Fibroblast of lung (primary cell): ENCODE measurements at regions not wholly inside any gene's neighbourhood (a gene's known extent, or its start where the extent isn't known, plus 50 kb on each side); places are given as distances from the start of the nearest gene placed in this dataset.

Experiments
- EZH2 ChIP-seq: IDR thresholded peaks from 2 replicates; pipeline ENCODE4 v1.5.1; 2012; ENCODE audit warnings: low read length, control low read depth, mild to moderate bottlenecking; ENCODE audit errors: missing control alignments
- TF ChIP-seq, protein P1 (sequence below), 2 donors: IDR thresholded peaks in 1 of 2; conservative IDR thresholded peaks in 1 of 2; 1 replicate in 1 of 2; 2 replicates in 1 of 2; pipeline ENCODE4 v1.5.1; 2011 to 2012; ENCODE audit warnings: low read length in 2 of 2, control low read depth in 1 of 2, inconsistent platforms in 1 of 2, low read depth in 1 of 2, mild to moderate bottlenecking in 1 of 2

- TF ChIP-seq, protein P1, sequence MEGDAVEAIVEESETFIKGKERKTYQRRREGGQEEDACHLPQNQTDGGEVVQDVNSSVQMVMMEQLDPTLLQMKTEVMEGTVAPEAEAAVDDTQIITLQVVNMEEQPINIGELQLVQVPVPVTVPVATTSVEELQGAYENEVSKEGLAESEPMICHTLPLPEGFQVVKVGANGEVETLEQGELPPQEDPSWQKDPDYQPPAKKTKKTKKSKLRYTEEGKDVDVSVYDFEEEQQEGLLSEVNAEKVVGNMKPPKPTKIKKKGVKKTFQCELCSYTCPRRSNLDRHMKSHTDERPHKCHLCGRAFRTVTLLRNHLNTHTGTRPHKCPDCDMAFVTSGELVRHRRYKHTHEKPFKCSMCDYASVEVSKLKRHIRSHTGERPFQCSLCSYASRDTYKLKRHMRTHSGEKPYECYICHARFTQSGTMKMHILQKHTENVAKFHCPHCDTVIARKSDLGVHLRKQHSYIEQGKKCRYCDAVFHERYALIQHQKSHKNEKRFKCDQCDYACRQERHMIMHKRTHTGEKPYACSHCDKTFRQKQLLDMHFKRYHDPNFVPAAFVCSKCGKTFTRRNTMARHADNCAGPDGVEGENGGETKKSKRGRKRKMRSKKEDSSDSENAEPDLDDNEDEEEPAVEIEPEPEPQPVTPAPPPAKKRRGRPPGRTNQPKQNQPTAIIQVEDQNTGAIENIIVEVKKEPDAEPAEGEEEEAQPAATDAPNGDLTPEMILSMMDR (conservative IDR thresholded peaks at IDR 0.05 in 1 of 2, IDR thresholded peaks at IDR 0.05 in 1 of 2; ENCODE audit: low read depth in 1 of 2, low read length in 2 of 2): no peak
- no peak for TF ChIP-seq EZH2
Observed at GRCh38 chr3:168295027-168295426, 199.3 kb upstream of the GOLIM4 start.
